Smooth muscle cell (in vitro differentiated cells): ENCODE measurements at regions not wholly inside any gene's neighbourhood (a gene's known extent, or its start where the extent isn't known, plus 50 kb on each side); places are given as distances from the start of the nearest gene placed in this dataset.

Source experiments
- DNase-seq: peaks from one replicate; lab custom pipeline; 2025; ENCODE audit not compliant: unreplicated experiment; lab: John Stamatoyannopoulos, UW
- H2AFZ ChIP-seq: fragments of 200-600 bp; sonication (generic); 2 replicates; pipeline ENCODE4 v1.6.0; 2016; ENCODE audit warnings: antibody characterized with exemption, low read depth, mild to moderate bottlenecking
- H3F3A ChIP-seq: fragments of 200-600 bp; sonication (generic); 2 replicates; pipeline ENCODE4 v1.6.0; 2017; ENCODE audit warnings: antibody characterized with exemption, low read depth
- H3K27ac ChIP-seq: fragments of 200-600 bp; sonication (generic); 2 replicates; pipeline ENCODE4 v1.5.1; 2016; ENCODE audit warnings: low read depth, mild to moderate bottlenecking
- H3K27me3 ChIP-seq: fragments of 200-600 bp; sonication (generic); 2 replicates; pipeline ENCODE4 v1.6.1; 2016; ENCODE audit warnings: low read depth, mild to moderate bottlenecking
- H3K36me3 ChIP-seq: fragments of 200-600 bp; sonication (generic); 2 replicates; pipeline ENCODE4 v1.5.1; 2016; ENCODE audit warnings: low read depth
- H3K4me1 ChIP-seq: fragments of 200-600 bp; sonication (generic); 2 replicates; pipeline ENCODE4 v1.5.1; 2016; ENCODE audit warnings: low read depth
- H3K4me2 ChIP-seq: fragments of 200-600 bp; sonication (generic); 2 replicates; pipeline ENCODE4 v1.6.0; 2016; ENCODE audit warnings: mild to moderate bottlenecking
- H3K4me3 ChIP-seq: fragments of 200-600 bp; sonication (generic); 2 replicates; pipeline ENCODE4 v1.5.1; 2016; ENCODE audit warnings: mild to moderate bottlenecking
- H3K79me2 ChIP-seq: fragments of 200-600 bp; sonication (generic); 2 replicates; pipeline ENCODE4 v1.6.0; 2016; ENCODE audit warnings: low read depth, mild to moderate bottlenecking
- H3K9ac ChIP-seq: fragments of 200-600 bp; sonication (generic); 2 replicates; pipeline ENCODE4 v1.6.0; 2016; ENCODE audit warnings: low read depth
- H3K9me3 ChIP-seq: fragments of 200-600 bp; sonication (generic); replicated peaks from 2 replicates; pipeline ENCODE4 v1.5.1; 2016; ENCODE audit warnings: low read depth
- H4K20me1 ChIP-seq: fragments of 200-600 bp; sonication (generic); 2 replicates; pipeline ENCODE4 v1.6.0; 2016; ENCODE audit warnings: low read depth
- CTCF ChIP-seq: fragments of 200-600 bp; sonication (generic); IDR thresholded peaks from 2 replicates; pipeline ENCODE4 v1.5.1; 2017; ENCODE audit warnings: borderline replicate concordance, mild to moderate bottlenecking, antibody characterized with exemption; ENCODE audit not compliant: insufficient read depth, poor library complexity, severe bottlenecking
- WGBS: methylation state at CpG from one replicate; pipeline ENCODE4 v1.1.7; 2016; ENCODE audit warnings: low lambda C conversion rate; 5-methylcytosine and 5-hydroxymethylcytosine counted together

- Histone ChIP-seq H3K4me1 (no peaks in the 10 kb centered on the region), H3K27me3 (no peaks in the 10 kb centered on the region), H3K9ac (no peak overlapping the region), H4K20me1 (no peaks in the 10 kb centered on the region), H3F3A (no peaks in the 10 kb centered on the region), H2AFZ (no peak overlapping the region), H3K4me3 (no peak overlapping the region), H3K9me3 (no peaks in the 10 kb centered on the region), H3K4me2 (no peak overlapping the region), H3K27ac (no peak overlapping the region), H3K79me2 (no peaks in the 10 kb centered on the region), H3K36me3 (no peaks in the 10 kb centered on the region)
- 95% methylated on average over 9 of the region's 9 CpGs for WGBS
- no peak for DNase-seq
- TF ChIP-seq CTCF = no peak
Observed at GRCh38 chr13:21882766-21883165, 211.9 kb downstream of the FGF9 start.

- 74% methylated on average over 1 of the region's 1 CpG for WGBS
- H3K36me3 ChIP-seq = no peaks in the 10 kb centered on the region
- H3K27ac ChIP-seq = no peak overlapping the region
- no peak overlapping the region for H3K4me3 ChIP-seq
- H3K4me1 ChIP-seq = no peaks in the 10 kb centered on the region
- DNase-seq = no peak
- H3K9me3 ChIP-seq = no peaks in the 10 kb centered on the region
- H3K79me2 ChIP-seq = no peaks in the 10 kb centered on the region
- H3K9ac ChIP-seq = no peak overlapping the region
- H3K27me3 ChIP-seq = peaks cover 4% of the 10 kb centered on the region
- H2AFZ ChIP-seq = no peak overlapping the region
- no peaks in the 10 kb centered on the region for H3F3A ChIP-seq
- H3K4me2 ChIP-seq = no peak overlapping the region
- H4K20me1 ChIP-seq = no peaks in the 10 kb centered on the region
- no peak for TF ChIP-seq CTCF
Observed at GRCh38 chr13:21883713-21884112, 212.8 kb downstream of the FGF9 start.

GRCh38 chr13:21884299-21884909 lies 213.5 kb downstream of the FGF9 start:
- WGBS = 84% methylated on average over 5 of the region's 5 CpGs
- no peaks in the 10 kb centered on the region for H3K79me2 ChIP-seq
- H3K27ac ChIP-seq = no peak overlapping the region
- peaks cover 4% of the 10 kb centered on the region for H3K27me3 ChIP-seq
- no peaks in the 10 kb centered on the region for H3K36me3 ChIP-seq
- no peak overlapping the region for H3K4me2 ChIP-seq
- no peaks in the 10 kb centered on the region for H3K4me1 ChIP-seq
- no peak overlapping the region for H3K4me3 ChIP-seq
- no peak overlapping the region for H3K9ac ChIP-seq
- no peak for TF ChIP-seq CTCF
- H2AFZ ChIP-seq = no peak overlapping the region
- no peaks in the 10 kb centered on the region for H3F3A ChIP-seq
- no peak for DNase-seq
- no peaks in the 10 kb centered on the region for H4K20me1 ChIP-seq
- H3K9me3 ChIP-seq = no peaks in the 10 kb centered on the region

- no peak overlapping the region for H3K27ac ChIP-seq
- H3K4me2 ChIP-seq = no peak overlapping the region
- no peak overlapping the region for H3K4me3 ChIP-seq
- H3K79me2 ChIP-seq = no peaks in the 10 kb centered on the region
- 82% methylated on average over 9 of the region's 9 CpGs for WGBS
- H3K9ac ChIP-seq = no peak overlapping the region
- TF ChIP-seq CTCF = no peak
- H3K4me1 ChIP-seq = no peaks in the 10 kb centered on the region
- no peaks in the 10 kb centered on the region for H3K9me3 ChIP-seq
- H2AFZ ChIP-seq = no peak overlapping the region
- no peaks in the 10 kb centered on the region for H3F3A ChIP-seq
- peaks cover 4% of the 10 kb centered on the region for H3K27me3 ChIP-seq
- H4K20me1 ChIP-seq = no peaks in the 10 kb centered on the region
- H3K36me3 ChIP-seq = no peaks in the 10 kb centered on the region
- DNase-seq = no peak
Observed at GRCh38 chr13:21884965-21885567, 214.2 kb downstream of the FGF9 start.
